ENCODE measurements at regions not wholly inside any gene's neighbourhood (a gene's known extent, or its start where the extent isn't known, plus 50 kb on each side); places are given as distances from the start of the nearest gene placed in this dataset.

DNA sequence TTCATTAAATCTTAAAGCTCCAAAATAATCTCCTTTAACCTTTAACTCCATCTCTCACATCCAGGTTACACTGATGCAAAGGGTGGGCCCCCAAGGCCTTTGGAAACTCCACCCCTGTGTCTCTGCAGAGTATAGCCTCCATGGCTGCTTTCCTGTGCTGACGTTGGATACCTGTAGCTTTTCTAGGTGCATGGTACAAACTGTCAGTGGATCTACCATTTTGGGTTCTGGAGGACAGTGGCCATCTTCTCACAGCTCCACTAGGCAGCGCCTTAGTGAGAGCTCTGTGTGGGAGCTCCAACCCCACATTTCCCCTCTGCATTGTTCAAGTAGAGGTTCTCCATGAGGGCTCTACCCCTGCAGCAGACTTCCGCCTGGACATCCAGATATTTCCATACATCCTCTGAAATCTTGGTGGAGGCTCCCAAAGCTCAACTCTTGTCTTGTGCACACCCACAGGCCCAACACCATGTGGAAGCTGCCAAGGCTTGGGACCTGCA, 162.2 kb downstream of the RASSF9 start:
- H3K4me3 ChIP-seq (ENCODE audit: low read depth, low read length) = no peak overlapping the region
- DNase-seq (ENCODE audit: low read depth) = no peak
- no peak for TF ChIP-seq CTCF (IDR thresholded peaks at IDR 0.05; ENCODE audit: insufficient read depth, low read length)

GRCh38 chr12:85676816-85677749, 159.1 kb downstream of the RASSF9 start:
- no peak for DNase-seq (ENCODE audit: low read depth)
- TF ChIP-seq CTCF (IDR thresholded peaks at IDR 0.05; ENCODE audit: insufficient read depth, low read length) = no peak
- H3K4me3 ChIP-seq (ENCODE audit: low read depth, low read length) = no peak overlapping the region

DNA sequence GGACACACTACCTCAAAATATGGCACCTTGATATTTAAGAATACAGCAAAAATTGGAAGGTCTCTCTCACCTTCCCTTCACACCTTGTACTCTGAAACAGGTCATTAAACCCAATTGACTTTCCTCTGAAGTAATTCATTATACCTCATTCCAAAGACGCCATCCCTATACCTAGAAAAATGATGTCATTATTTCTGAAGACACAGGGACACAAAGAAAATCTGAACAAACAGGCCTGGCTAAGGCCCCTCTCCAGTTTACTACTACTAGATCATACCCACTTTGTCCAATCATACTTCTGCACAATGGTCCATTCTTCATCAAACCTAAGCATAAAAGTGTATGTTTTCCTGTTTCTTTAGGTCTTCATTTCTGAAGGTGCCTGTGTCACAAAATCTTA, 156.9 kb downstream of the RASSF9 start:
- DNase-seq (ENCODE audit: low read depth) = no peak
- no peak for TF ChIP-seq CTCF (IDR thresholded peaks at IDR 0.05; ENCODE audit: insufficient read depth, low read length)
- H3K4me3 ChIP-seq (ENCODE audit: low read depth, low read length) = no peak overlapping the region

GRCh38 chr12:85680881-85681280, 155.3 kb downstream of the RASSF9 start:
- TF ChIP-seq CTCF (IDR thresholded peaks at IDR 0.05; ENCODE audit: insufficient read depth, low read length) = no peak
- no peak overlapping the region for H3K4me3 ChIP-seq (ENCODE audit: low read depth, low read length)
- DNase-seq (ENCODE audit: low read depth) = no peak

GRCh38 chr12:85681333-85681732, 154.9 kb downstream of the RASSF9 start:
- no peak for TF ChIP-seq CTCF (IDR thresholded peaks at IDR 0.05; ENCODE audit: insufficient read depth, low read length)
- no peak overlapping the region for H3K4me3 ChIP-seq (ENCODE audit: low read depth, low read length)
- DNase-seq (ENCODE audit: low read depth) = no peak

- DNase-seq (ENCODE audit: low read depth) = no peak
- H3K4me3 ChIP-seq (ENCODE audit: low read depth, low read length) = no peak overlapping the region
- TF ChIP-seq CTCF (IDR thresholded peaks at IDR 0.05; ENCODE audit: insufficient read depth, low read length) = no peak
Measured at GRCh38 chr12:85683051-85683450, 153.2 kb downstream of the RASSF9 start.
